Ovary (tissue), 3 donors: ENCODE measurements at regions not wholly inside any gene's neighbourhood (a gene's known extent, or its start where the extent isn't known, plus 50 kb on each side); places are given as distances from the start of the nearest gene placed in this dataset.

ENCODE experiments used
- EP300 ChIP-seq: sonication (generic); formaldehyde crosslinking; IDR thresholded peaks from one replicate; pipeline ENCODE4 v1.6.1; 2017; ENCODE audit warnings: antibody characterized with exemption
- TF ChIP-seq, protein P1 (sequence below), 3 donors: fragments of 450-650 bp in 2 of 3; fragments of 200-600 bp in 1 of 3; IDR thresholded peaks; one replicate each; pipeline versions ENCODE4 v1.5.1 to v1.8.0; 2016 to 2022; ENCODE audit warnings: antibody characterized with exemption in 3 of 3, mild to moderate bottlenecking in 1 of 3
- donor health status: DM: no; HTN: no; CAD: no.

DNA sequence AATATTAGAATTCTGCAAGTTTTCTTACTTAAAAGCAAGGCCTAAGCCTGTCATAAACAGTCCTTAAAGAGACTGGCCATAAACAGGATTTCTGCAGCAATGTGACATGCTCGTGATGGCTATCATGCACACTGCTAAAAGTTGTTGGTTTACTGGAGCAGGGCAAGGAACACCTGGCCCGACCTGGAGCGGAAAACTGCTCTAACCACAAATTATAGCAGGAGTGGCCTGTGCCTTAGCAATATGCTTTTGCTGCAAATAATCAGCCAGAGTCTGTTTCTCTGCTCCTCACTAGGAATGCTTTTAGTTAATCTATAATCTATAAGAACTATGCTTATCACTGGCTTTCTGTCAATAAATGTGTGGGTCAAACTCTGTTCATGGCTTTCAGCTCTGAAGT is 322.9 kb upstream of the RPS23 start:
- TF ChIP-seq, protein P1, sequence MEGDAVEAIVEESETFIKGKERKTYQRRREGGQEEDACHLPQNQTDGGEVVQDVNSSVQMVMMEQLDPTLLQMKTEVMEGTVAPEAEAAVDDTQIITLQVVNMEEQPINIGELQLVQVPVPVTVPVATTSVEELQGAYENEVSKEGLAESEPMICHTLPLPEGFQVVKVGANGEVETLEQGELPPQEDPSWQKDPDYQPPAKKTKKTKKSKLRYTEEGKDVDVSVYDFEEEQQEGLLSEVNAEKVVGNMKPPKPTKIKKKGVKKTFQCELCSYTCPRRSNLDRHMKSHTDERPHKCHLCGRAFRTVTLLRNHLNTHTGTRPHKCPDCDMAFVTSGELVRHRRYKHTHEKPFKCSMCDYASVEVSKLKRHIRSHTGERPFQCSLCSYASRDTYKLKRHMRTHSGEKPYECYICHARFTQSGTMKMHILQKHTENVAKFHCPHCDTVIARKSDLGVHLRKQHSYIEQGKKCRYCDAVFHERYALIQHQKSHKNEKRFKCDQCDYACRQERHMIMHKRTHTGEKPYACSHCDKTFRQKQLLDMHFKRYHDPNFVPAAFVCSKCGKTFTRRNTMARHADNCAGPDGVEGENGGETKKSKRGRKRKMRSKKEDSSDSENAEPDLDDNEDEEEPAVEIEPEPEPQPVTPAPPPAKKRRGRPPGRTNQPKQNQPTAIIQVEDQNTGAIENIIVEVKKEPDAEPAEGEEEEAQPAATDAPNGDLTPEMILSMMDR (IDR thresholded peaks at IDR 0.05) = no peak
- TF ChIP-seq EP300 = no peak
